ENCODE measurements at regions not wholly inside any gene's neighbourhood (a gene's known extent, or its start where the extent isn't known, plus 50 kb on each side); places are given as distances from the start of the nearest gene placed in this dataset.

GRCh38 chr11:33437529-33437928 is 180.3 kb downstream of the HIPK3 start:
- TF ChIP-seq, protein P1, sequence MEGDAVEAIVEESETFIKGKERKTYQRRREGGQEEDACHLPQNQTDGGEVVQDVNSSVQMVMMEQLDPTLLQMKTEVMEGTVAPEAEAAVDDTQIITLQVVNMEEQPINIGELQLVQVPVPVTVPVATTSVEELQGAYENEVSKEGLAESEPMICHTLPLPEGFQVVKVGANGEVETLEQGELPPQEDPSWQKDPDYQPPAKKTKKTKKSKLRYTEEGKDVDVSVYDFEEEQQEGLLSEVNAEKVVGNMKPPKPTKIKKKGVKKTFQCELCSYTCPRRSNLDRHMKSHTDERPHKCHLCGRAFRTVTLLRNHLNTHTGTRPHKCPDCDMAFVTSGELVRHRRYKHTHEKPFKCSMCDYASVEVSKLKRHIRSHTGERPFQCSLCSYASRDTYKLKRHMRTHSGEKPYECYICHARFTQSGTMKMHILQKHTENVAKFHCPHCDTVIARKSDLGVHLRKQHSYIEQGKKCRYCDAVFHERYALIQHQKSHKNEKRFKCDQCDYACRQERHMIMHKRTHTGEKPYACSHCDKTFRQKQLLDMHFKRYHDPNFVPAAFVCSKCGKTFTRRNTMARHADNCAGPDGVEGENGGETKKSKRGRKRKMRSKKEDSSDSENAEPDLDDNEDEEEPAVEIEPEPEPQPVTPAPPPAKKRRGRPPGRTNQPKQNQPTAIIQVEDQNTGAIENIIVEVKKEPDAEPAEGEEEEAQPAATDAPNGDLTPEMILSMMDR (IDR thresholded peaks at IDR 0.05; ENCODE audit: low read depth, low read length), result no peak
- TF ChIP-seq MYC (IDR thresholded peaks at IDR 0.05; ENCODE audit: low read depth, low read length) (no peak), POLR2A (IDR thresholded peaks at IDR 0.05; ENCODE audit: extremely low read depth, insufficient read length) (no peak)
- TF ChIP-seq, protein P2, sequence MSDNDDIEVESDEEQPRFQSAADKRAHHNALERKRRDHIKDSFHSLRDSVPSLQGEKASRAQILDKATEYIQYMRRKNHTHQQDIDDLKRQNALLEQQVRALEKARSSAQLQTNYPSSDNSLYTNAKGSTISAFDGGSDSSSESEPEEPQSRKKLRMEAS (IDR thresholded peaks at IDR 0.05; ENCODE audit: low read depth, low read length), result no peak

Measured in NB4 (cell line).